ENCODE measurements at regions not wholly inside any gene's neighbourhood (a gene's known extent, or its start where the extent isn't known, plus 50 kb on each side); places are given as distances from the start of the nearest gene placed in this dataset.
A peak's percentile ranks its signal among the peaks of the same experiment; 100 is the strongest.

DNA sequence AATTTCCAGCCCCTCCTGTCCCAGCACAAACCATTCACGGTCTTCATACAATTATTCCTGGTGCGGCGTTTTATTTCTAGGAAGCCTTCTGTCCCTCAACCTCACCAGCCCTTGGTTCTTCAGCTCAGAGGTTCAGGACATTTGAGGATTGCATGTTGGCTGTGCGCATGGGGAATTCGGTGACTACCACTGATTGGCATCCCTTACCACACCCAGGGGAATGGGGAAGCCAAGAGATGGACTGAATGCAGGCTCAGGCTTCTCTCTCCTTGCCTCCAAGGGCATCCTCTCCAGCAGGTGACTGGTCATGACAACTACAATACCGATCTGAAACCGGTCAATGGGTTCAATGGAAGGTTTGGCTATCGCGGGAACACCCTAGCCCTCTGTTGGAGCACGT lies 153.8 kb downstream of the MTHFS start:
- TF ChIP-seq CTCF (IDR thresholded peaks at IDR 0.05) = no peak

- TF ChIP-seq CTCF (IDR thresholded peaks at IDR 0.05) = no peak
These were observed 140.4 kb downstream of the MTHFS start for GRCh38 chr15:79756365-79756764.

DNA sequence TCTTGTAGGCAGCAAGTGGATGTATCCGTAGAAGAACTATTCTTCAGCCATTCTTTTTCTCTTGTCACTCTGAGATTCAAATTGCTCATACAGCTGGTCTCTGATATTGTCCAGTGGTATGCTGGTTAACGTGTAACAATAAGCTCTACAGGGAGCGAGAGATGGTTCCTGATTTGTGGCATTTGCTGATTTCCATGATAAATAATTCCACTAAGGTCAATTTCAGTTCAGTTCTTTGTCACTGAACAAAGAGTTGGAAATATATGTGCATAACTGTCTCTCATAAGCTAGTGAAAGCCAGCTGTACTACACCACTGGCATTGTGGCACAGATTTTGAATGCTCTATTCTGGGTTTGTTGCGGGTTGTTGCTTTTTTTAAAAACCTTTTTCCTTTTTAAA lies 131.7 kb downstream of the MTHFS start:
- no peak for TF ChIP-seq CTCF (IDR thresholded peaks at IDR 0.05)

DNA sequence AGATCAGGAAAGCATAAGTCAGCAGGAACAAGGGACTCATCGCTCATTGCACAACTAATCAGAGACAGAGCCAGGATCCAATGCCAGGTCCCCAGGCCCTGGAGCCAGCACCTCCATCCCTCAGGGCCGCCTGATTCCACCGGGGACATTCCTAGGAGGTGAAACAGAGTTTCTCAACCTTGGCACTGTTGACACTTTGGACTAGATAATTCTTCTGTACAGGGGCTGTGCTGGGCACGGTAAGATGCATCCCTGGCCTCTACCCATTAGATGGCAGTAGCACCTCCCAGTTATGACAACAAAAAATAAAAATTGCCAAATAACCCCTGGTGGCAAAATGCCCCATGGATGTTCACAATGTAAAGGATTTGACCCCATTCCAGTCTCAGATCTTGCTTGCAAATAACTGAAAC lies 127.7 kb downstream of the MTHFS start:
- TF ChIP-seq CTCF (IDR thresholded peaks at IDR 0.05) = peak; percentile 75; the same call in 1 of the 2 replicates

DNA sequence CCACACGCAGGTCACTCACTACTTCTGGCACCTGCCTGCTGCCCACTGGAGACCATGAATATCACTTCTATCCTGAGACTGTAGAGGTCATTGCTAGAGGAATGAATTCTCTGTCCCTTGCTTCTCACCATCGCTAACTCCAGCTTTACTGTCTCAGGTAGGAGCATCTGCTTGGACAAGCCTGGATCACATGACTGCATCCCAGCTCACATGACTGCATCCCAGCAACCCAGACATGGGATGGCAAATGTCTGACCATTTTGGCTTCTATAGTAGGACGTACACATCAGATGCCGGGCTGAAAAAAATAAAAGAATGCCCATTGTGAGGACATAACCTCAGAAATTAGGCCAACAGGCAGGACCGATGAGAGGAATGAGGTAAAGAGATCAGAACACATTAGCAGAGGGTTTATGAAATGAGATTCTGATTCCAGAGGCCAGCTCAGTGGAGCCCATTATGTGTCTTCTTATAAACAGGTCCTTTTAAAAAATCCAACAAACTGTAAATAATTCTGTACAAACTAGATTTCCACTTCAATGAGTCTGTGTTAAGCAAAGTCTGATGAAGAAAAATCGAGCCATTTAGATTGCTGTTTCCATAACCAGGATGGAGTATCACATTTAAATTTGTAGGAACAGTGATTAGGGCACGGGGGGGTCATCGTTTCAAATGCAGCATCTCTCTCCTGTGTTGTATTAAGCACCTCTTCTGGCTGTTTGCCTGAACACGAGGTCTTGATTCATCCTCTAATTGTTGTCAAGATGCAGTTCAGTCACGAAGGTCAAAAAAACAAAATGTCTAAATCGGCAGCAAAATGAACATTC lies 126.7 kb downstream of the MTHFS start:
- no peak for TF ChIP-seq CTCF (IDR thresholded peaks at IDR 0.05)

GRCh38 chr15:79773128-79773527 lies 123.7 kb downstream of the MTHFS start:
- no peak for TF ChIP-seq CTCF (IDR thresholded peaks at IDR 0.05)

GRCh38 chr15:79775821-79776220 lies 121.0 kb downstream of the MTHFS start:
- no peak for TF ChIP-seq CTCF (IDR thresholded peaks at IDR 0.05)

Data from LNCAP (cell line).